HG02981 (cell line): ENCODE measurements at regions not wholly inside any gene's neighbourhood (a gene's known extent, or its start where the extent isn't known, plus 50 kb on each side); places are given as distances from the start of the nearest gene placed in this dataset.

Experiments used
- ATAC-seq: cut with Tn5 transposase; IDR thresholded peaks from one replicate; pipeline ENCODE4 v1.9.1; 2021; ENCODE audit warnings: mild to moderate bottlenecking, moderate library complexity; ENCODE audit not compliant: unreplicated experiment

DNA sequence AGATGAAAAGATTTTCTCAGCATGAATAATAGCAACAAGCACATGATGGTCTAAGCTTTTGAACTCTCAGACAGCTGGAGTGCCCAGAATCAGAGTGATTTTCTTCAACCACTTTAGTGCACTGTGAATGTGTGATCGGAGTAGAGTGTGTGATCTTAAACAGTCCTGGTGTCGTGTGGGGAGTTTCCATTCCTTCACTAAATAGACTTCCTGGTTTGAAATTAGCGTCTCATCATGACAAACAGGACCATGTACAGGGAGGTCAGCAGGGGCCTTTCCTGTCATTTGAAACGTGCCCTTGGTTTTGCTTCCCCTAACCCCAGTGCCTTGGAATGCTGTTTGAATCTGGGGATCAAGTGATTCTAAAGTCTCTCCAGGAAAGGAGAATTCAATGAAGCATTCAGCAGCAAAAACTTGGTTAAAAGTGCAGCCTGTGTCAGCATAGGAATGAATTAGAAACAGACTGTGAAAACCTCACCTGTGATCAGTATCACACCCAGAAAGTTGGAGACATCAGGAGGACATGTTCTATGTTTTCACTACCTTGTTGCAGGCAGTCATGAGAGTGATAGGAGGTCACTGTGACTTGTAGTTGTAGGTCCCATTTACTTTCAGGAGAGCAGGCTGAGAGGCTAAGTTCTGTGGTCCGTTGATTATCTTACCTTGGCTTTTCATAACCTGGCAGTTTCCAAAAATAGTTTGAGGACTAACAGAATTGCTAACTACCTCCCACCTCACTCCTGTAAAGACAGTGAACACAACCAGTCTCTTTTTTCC is 400.3 kb downstream of the MTX2 start:
- no peak for ATAC-seq

DNA sequence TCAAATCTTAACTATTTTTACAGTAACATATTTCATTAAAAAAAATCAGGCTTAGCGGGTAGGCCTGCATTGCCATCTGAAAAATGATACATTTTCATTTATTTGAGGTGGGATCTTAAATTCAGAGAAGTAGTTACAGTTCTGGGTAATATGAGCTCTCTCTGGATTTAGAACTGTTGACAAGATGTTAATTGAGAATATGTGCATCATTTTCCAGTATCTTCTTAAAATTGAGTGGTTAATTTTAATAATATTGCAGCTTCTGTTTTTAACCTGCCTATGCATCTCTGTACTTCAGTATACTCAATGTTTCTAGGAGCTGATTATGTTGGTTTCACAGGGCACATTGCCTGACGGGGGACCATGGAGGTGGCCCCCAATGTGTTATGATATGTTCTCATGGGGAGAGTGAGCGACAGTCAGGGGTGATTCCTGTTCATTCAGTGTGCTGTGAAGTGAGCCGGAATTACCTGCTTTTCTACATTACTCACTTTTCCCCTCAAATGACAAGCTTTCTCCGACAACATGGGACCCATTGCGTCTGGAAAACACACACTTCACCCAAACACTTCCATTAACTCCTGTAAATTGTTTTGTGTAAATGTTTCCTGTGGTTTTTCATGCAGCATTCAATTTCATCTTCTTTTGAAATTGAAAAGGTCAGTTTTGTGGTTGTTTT is 406.2 kb downstream of the MTX2 start:
- no peak for ATAC-seq

GRCh38 chr2:176677746-176678265 is 408.6 kb downstream of the MTX2 start:
- ATAC-seq, result no peak

DNA sequence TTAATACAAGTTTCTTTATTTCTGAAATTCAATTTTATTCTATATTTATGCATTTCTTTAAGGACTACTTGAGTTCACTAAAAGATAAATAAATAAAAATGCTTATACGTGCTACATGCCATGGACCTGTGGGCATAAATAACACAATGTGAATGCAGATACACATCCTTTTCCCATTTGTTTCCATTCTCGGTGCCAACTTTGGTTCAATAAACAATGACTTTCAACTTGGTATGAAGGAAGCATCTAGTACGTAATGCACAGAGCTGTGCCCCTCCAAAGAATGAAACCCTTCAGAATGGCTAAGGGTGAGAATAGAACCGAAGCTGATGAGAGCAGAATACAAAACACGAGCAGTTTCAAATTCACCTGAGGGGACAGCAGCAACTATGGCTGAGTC is 409.3 kb downstream of the MTX2 start:
- no peak for ATAC-seq

DNA sequence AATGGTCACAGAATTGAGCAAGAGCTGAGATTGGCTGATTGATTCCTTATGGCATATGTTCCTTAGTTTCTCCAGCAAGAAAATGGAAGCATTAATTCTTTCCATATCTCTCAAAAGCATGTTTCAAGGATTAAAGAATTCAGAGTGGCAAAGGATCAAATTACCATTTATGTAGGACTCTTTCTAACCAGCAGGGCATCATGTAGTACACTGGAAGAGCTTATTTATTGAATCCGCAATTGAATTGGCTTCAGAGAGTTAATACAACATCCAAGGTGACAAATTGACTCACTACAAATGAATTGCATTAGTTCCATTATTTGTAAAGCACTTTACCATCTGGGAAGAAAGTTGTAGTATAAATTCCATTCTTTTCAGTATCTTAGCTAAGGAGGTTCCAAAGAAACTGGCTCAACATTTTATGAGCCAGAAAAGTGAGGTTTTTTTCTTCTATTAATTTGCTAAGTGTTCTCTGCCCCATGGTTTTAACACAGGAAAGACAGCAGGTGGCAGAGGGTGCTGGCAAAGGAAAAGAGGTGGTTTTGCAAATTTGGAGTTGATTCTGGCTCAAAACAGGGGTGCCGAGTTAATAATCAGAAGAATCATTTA is 409.9 kb downstream of the MTX2 start:
- ATAC-seq, result no peak

DNA sequence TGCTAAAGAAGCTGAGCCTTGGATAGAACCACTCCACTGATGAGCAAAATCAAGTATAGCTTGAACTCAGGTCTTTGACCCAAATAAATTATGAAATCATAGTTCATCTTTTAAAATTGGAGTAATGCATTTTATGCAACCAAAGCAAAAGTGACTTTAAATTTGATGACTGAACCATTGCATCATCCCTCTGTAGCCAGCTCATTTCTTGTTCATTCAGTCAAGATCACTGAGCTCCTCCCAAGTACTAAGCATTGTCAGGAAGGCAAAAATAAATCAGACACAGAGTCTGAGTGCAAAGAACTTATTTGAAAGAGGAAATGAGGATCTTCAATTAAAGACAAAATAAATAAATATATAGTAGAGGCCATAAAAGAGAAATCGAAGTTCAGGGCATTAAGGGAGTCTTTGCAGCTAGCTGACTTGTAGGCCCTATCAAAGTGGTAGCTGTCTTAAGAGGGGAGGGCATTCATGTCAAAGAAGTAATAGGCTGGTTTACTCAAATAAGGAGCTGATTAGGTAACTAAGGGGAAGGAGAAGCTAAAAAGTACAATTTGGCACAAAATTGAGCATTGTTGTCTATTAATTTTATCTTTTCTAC is 411.8 kb downstream of the MTX2 start:
- ATAC-seq, result no peak

DNA sequence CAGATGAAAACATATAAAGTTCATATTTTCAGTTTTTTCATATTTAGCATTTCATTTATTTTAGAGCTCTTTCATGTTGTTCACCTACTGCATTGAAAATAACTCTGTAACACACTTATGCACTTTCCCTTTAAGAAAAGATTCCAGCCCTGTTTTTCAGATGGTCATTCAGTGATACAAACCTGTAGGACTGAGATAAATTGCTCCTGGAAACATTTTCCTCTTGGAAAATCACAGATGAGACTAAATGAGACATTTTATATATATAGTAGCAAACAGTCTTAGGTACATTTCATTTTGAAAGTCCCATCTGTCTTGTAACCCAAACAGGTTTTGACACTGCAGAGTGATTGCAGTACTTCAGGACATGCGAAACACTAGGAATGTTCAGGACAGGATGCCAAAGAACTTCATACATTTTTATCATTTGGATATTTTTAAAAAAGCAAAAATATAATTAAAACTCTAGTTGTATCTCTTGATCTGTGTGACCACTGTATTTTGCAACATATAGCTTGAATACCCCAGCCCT is 412.4 kb downstream of the MTX2 start:
- ATAC-seq, result no peak

DNA sequence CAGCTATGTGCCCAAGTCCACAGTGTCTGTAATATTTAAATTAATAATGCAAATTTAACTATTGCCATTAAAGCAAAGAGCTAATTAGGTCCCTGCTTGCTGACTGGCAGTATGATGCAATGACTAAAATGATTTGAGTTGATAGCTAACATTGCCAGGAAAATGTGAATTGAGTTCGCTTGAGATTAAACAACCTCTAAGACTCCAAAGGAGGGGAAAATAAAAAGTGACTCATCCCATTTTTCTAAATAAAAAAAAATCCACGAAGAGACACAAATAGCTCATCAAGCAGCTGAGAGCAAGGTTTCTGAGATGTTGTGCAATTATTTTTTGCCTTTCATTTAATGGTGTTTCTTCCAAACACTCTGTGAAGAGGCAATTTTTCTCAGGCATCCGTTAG is 413.0 kb downstream of the MTX2 start:
- no peak for ATAC-seq

- no peak for ATAC-seq
These were observed 414.4 kb downstream of the MTX2 start for GRCh38 chr2:176683618-176684111.

DNA sequence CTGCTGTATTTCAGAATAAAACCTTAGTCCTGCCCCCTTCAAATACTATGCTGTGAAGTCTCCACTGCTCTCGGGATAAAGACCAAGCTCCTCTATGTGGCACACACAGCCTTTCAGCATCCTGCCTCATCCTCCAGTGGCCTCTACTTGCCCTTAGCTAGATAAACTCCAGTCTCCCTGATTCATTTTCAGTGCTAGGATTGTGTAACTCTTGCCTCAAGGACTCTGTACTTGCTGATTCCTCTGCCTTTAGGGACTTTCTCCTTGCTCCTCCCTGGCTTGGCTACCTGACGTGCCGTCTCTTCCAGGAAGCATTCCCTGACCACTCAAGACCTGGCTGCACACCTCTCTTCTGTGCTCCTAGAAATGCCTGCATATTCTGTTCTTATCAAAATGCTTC is 416.7 kb downstream of the MTX2 start:
- ATAC-seq, result no peak

DNA sequence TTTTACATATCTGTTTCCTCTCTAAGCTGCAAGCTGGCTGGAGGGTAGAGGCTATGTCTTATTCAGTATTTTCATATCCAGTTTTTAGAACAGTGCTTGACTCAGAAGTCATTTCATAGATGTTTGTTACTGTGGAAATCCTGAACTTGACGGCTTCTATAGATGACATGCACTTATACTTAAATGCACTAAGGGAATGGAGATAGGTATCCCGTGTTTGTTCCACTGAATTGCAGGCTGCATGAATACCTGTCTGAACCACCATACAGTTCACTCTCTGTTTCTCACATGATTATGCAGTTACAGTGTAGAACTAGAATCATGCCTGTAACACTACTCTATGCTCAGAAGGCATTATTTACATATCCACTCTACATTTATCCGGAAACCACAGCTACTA is 417.1 kb downstream of the MTX2 start:
- ATAC-seq, result no peak

DNA sequence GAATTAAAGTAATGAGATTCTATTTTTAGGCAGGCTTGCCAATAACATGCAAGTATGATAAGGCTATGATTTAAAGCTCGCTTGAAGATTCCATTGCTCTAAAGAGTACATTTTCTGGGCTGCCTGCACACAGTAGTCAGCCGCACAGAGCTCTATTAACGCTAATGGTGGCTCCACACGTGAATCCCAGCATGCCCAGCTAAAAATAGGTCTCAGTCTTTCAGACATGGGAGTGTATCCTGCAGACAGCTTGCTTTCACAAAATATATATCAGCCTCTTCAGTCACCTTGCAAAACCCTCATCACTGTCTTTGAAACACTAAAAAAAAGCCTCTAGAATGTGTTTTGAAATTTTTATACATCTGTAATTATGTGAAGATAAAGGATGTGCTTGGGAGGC is 418.1 kb downstream of the MTX2 start:
- no peak for ATAC-seq

GRCh38 chr2:176687944-176688343 is 418.7 kb downstream of the MTX2 start:
- ATAC-seq, result no peak

DNA sequence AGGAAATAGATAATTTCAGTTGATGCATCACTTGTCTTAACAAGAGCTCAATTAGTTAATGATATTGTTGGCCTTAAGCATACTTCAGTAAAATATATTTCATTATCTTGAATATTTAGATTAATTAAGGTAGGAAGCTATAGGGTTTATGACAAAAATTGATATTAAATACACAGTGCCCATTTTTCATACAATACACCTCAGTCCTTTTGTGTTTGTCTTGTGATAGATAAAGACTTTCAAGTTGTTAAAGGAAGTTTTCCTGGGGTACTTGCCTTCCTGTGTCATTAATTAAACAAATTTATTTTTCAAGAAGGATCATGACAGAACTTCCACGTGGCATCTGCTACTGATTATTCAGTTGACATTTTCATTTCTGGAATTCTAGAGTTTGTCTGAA is 420.5 kb downstream of the MTX2 start:
- ATAC-seq, result no peak

DNA sequence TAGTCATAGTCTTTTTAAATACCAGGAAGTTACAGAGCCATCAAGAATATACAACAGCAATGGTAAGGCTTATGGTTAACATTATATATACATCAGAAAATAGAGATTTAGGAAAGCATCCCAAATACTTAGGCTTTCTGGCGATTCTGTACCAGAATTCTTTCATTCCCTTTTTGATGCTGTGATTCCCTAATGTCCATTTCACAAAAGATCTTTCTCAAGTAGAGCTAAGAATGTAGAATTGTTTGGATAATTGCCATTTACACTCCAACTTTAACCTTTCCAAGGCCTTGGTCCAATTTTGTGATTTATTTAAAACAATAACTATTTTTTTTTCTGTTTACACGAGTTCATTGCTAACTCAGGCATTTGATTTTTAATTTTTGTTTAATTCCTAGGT is 422.2 kb downstream of the MTX2 start:
- ATAC-seq, result no peak

GRCh38 chr2:176692533-176692932 is 423.3 kb downstream of the MTX2 start:
- ATAC-seq, result no peak

DNA sequence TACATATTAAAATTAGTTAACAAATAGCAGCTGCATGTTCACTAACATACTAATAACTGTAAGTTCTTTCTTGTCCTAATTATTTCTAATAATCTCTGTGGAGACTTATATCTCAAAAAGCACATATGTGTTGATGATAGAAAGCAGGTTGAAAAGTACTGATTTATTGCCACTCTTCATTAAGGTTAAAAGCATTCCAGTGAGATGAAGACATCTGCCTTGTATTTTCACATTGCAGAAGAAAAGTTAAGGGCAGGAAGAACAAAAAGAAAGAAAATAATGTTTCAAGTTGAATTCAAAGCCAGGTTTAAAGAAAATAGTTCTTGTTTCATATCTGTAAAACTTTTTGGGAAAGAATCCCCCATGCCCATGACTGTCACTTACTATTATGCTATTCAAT is 429.9 kb downstream of the MTX2 start:
- no peak for ATAC-seq

DNA sequence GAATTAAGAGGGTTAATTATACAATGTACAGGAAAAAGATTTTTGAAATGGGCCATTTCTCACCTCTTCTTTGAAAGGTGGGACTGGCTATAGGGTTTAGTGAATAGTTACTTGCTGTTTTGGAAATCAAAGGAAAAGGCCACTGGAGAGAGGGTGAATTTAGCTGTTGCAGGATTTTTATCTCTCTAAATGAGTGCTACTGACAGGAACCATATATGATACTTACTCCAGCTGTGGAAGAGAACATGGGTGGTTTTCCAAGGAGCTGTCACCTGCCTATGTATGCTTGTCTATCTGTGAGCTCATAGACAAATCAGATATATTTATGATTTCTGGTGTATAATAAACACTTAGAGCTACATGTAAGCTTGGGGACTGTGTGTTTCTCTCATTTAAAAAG is 430.4 kb downstream of the MTX2 start:
- no peak for ATAC-seq

GRCh38 chr2:176702131-176702530 is 432.9 kb downstream of the MTX2 start:
- ATAC-seq, result no peak

DNA sequence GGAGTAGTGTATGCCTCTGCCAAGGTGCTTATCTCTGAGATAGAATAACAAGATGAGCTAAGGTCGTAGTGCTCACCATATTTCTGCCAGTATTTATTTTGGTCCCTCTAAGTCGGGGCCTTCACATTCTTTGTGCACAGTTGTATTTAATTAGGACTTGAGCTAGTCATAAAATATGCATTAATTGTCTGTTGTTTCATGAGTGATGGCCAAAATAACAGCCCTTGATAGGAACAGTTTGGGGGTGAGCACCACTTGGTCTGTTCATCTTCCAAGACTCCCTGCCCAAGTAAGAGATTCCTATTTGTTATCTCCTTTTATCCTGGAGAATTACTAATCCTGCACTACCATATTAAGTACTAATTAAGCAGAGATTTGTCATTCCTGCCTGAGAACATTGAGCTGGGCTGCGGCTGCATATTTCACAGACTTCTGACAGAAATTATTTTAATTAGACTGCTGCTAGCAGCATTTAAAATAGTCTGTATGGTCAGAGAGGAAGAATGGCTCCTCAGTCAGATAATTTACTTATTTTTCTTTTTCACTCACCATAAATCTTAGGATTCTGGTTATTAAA is 435.1 kb downstream of the MTX2 start:
- no peak for ATAC-seq
